CD4-positive, CD25-positive, alpha-beta regulatory T cell (primary cell): ENCODE measurements at regions not wholly inside any gene's neighbourhood (a gene's known extent, or its start where the extent isn't known, plus 50 kb on each side); places are given as distances from the start of the nearest gene placed in this dataset.
A peak's percentile ranks its signal among the peaks of the same experiment; 100 is the strongest.

Experiments
- ATAC-seq, 2 donors: fragments of 150-1000 bp; cut with Tn5 transposase; one replicate each; pipeline ENCODE4 v1.10.0; 2021; ENCODE audit warnings: low read depth in 2 of 2, moderate number of reproducible peaks in 2 of 2, moderate library complexity in 1 of 2
- DNase-seq, 3 donors: peaks; one replicate each; pipeline versions ENCODE4 v3.0.0 to v3.0.0-alpha.2; 2012 to 2022; ENCODE audit warnings: mixed read lengths in 1 of 3
- H3K27ac ChIP-seq: one replicate; pipeline ENCODE4 v1.7.0; 2013; ENCODE audit warnings: mild to moderate bottlenecking, low read length; ENCODE audit not compliant: insufficient read depth, poor library complexity, severe bottlenecking
- H3K27me3 ChIP-seq: one replicate; pipeline ENCODE4 v1.7.0; 2013; ENCODE audit warnings: low read length; ENCODE audit not compliant: control insufficient read depth, insufficient read depth
- H3K36me3 ChIP-seq: one replicate; pipeline ENCODE4 v1.7.0; 2013; ENCODE audit warnings: mild to moderate bottlenecking, low read length, moderate library complexity; ENCODE audit not compliant: control insufficient read depth, insufficient read depth
- H3K4me1 ChIP-seq: 2 replicates; pipeline ENCODE4 v1.7.0; 2013; ENCODE audit warnings: mild to moderate bottlenecking, low read length; ENCODE audit not compliant: insufficient read depth, control insufficient read depth, poor library complexity, severe bottlenecking
- H3K4me3 ChIP-seq: one replicate; pipeline ENCODE4 v1.7.0; 2013; ENCODE audit warnings: low read depth, mild to moderate bottlenecking, low read length, moderate library complexity
- H3K9me3 ChIP-seq, 2 experiments: 1 replicate in 1 of 2; 2 replicates in 1 of 2; pipeline ENCODE4 v1.7.0; 2013; ENCODE audit warnings: low read length in 2 of 2, mild to moderate bottlenecking in 1 of 2, moderate library complexity in 1 of 2; ENCODE audit not compliant: control insufficient read depth in 2 of 2
- H3K27ac Mint-ChIP-seq, 3 donors: one replicate each; pipeline ENCODE4 v1.8.0; 2020 to 2022; ENCODE audit warnings: mild to moderate bottlenecking in 3 of 3, mixed read lengths in 3 of 3, moderate library complexity in 2 of 3
- H3K27me3 Mint-ChIP-seq: one replicate; pipeline ENCODE4 v1.8.0; 2022; ENCODE audit warnings: mild to moderate bottlenecking, mixed read lengths
- H3K36me3 Mint-ChIP-seq: one replicate; pipeline ENCODE4 v1.8.0; 2020; ENCODE audit warnings: mixed read lengths
- H3K4me1 Mint-ChIP-seq, 4 donors: one replicate each; pipeline ENCODE4 v1.8.0; 2020 to 2022; ENCODE audit warnings: mixed read lengths in 4 of 4, mild to moderate bottlenecking in 1 of 4
- H3K4me3 Mint-ChIP-seq, 4 donors: one replicate each; pipeline ENCODE4 v1.8.0; 2020 to 2022; ENCODE audit warnings: mild to moderate bottlenecking in 4 of 4, mixed read lengths in 4 of 4, moderate library complexity in 3 of 4
- H3K9me3 Mint-ChIP-seq, 7 donors: one replicate each; pipeline ENCODE4 v1.8.0; 2020 to 2022; ENCODE audit warnings: mixed read lengths in 7 of 7, mild to moderate bottlenecking in 3 of 7, moderate library complexity in 2 of 7

DNA sequence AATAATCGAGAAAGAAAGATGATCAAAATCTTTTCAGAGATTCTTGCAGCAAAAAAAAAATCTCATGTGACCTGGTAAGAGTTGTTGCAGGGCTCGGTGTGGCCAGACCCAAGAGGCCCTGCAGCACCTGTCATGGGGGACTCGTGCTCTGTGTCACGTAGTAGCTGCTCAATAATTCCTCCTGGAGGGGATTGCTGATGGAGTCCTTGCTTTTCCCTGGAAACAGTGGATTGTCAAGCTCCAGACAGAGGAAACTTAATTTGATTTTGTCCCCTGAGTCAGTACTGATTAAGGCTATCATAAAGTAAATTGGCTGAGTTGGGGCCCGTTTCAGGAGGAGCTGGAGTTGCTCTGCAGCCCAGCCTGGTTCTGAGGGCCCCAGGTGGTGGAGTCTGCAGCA is 125.2 kb downstream of the EDN3 start:
- no peaks in the 10 kb centered on the region for H3K36me3 Mint-ChIP-seq
- peaks cover 0 to 1% (median 0%) of the 10 kb centered on the region in 7 donors for H3K9me3 Mint-ChIP-seq
- no peak overlapping the region for H3K27ac Mint-ChIP-seq
- no peaks in the 10 kb centered on the region for H3K27me3 Mint-ChIP-seq
- no peak for DNase-seq
- no peaks in the 10 kb centered on the region for H3K9me3 ChIP-seq
- peaks cover 4 to 13% (median 10%) of the 10 kb centered on the region in 4 donors for H3K4me1 Mint-ChIP-seq
- H3K27me3 ChIP-seq = no peaks in the 10 kb centered on the region
- H3K27ac ChIP-seq = no peak overlapping the region
- H3K4me1 ChIP-seq = peaks cover 4% of the 10 kb centered on the region
- no peak overlapping the region for H3K4me3 Mint-ChIP-seq
- no peak for ATAC-seq
- H3K4me3 ChIP-seq = no peak overlapping the region
- no peaks in the 10 kb centered on the region for H3K36me3 ChIP-seq

- H3K4me1 ChIP-seq = peaks cover 4% of the 10 kb centered on the region
- Mint-ChIP-seq H3K36me3 (no peaks in the 10 kb centered on the region), H3K27me3 (peaks cover 4% of the 10 kb centered on the region), H3K4me1 (peaks cover 4 to 13% (median 10%) of the 10 kb centered on the region in 4 donors), H3K4me3 (no peak overlapping the region), H3K9me3 (peaks cover 0 to 1% (median 0%) of the 10 kb centered on the region in 7 donors), H3K27ac (no peak overlapping the region)
- no peaks in the 10 kb centered on the region for H3K36me3 ChIP-seq
- H3K27me3 ChIP-seq = no peaks in the 10 kb centered on the region
- no peak overlapping the region for H3K4me3 ChIP-seq
- no peak overlapping the region for H3K27ac ChIP-seq
- ATAC-seq (no peak), DNase-seq (no peak)
- no peaks in the 10 kb centered on the region for H3K9me3 ChIP-seq
Measured at GRCh38 chr20:59428006-59428405, 127.6 kb downstream of the EDN3 start.

- Mint-ChIP-seq H3K27ac (peak overlapping the region in 1 of 3 donors; percentile 13), H3K4me3 (peak overlapping the region in 1 of 4 donors; percentile 29), H3K36me3 (no peaks in the 10 kb centered on the region)
Measured at GRCh38 chr20:59428441-59429205, 128.2 kb downstream of the EDN3 start.

DNA sequence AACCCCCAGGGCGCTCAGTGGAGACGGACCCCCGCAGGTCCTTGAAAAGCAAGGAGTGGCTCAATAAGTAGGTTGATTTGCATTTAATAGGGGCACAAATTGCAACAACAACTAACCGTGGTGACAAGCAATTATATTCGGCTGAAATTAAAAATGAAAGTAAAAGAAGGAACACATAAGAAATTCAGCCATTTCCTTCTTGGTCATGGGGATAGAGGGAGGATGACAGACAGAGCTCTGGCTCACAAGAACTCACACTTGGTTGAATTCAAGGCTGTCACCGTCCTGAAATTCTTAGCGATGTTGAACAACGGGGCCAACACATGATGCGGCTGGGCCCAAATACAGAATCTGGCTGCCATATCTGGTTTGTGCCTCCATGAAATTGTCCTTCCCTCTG is 129.0 kb downstream of the EDN3 start:
- peaks cover 4% of the 10 kb centered on the region for H3K4me1 ChIP-seq
- no peaks in the 10 kb centered on the region for H3K36me3 ChIP-seq
- H3K9me3 Mint-ChIP-seq = peaks cover 0 to 1% (median 0%) of the 10 kb centered on the region in 7 donors
- H3K4me3 ChIP-seq = no peak overlapping the region
- H3K27ac ChIP-seq = no peak overlapping the region
- no peak overlapping the region for H3K27ac Mint-ChIP-seq
- no peak for ATAC-seq
- H3K9me3 ChIP-seq = no peaks in the 10 kb centered on the region
- DNase-seq = peak in 1 of 3 donors; percentile 23
- no peaks in the 10 kb centered on the region for H3K36me3 Mint-ChIP-seq
- no peaks in the 10 kb centered on the region for H3K27me3 ChIP-seq
- peaks cover 4 to 13% (median 10%) of the 10 kb centered on the region in 4 donors for H3K4me1 Mint-ChIP-seq
- H3K4me3 Mint-ChIP-seq = peak overlapping the region in 3 of 4 donors; percentile 11 to 51 (median 29)
- H3K27me3 Mint-ChIP-seq = peaks cover 13% of the 10 kb centered on the region

More at GRCh38 chr20:59428441-59429205, 128.2 kb downstream of the EDN3 start:
- H3K27me3 ChIP-seq = no peaks in the 10 kb centered on the region
- DNase-seq = peak in 1 of 3 donors; percentile 35
- Mint-ChIP-seq H3K9me3 (peaks cover 0 to 1% (median 0%) of the 10 kb centered on the region in 7 donors), H3K4me1 (peaks cover 4 to 13% (median 10%) of the 10 kb centered on the region in 4 donors), H3K27me3 (peaks cover 10% of the 10 kb centered on the region)
- H3K9me3 ChIP-seq = no peaks in the 10 kb centered on the region
- H3K4me1 ChIP-seq = peaks cover 4% of the 10 kb centered on the region
- H3K36me3 ChIP-seq = no peaks in the 10 kb centered on the region
- H3K4me3 ChIP-seq = no peak overlapping the region
- no peak overlapping the region for H3K27ac ChIP-seq
- no peak for ATAC-seq

GRCh38 chr20:59431014-59431413 is 130.6 kb downstream of the EDN3 start:
- Mint-ChIP-seq H3K4me3 (no peak overlapping the region), H3K36me3 (no peaks in the 10 kb centered on the region), H3K9me3 (peaks cover 0 to 1% (median 0%) of the 10 kb centered on the region in 7 donors), H3K27ac (no peak overlapping the region), H3K4me1 (peaks cover 4 to 13% (median 10%) of the 10 kb centered on the region in 4 donors), H3K27me3 (peaks cover 19% of the 10 kb centered on the region)
- ATAC-seq (no peak), DNase-seq (no peak)
- H3K36me3 ChIP-seq = no peaks in the 10 kb centered on the region
- no peak overlapping the region for H3K4me3 ChIP-seq
- H3K27ac ChIP-seq = no peak overlapping the region
- peaks cover 4% of the 10 kb centered on the region for H3K4me1 ChIP-seq
- no peaks in the 10 kb centered on the region for H3K27me3 ChIP-seq
- no peaks in the 10 kb centered on the region for H3K9me3 ChIP-seq

DNA sequence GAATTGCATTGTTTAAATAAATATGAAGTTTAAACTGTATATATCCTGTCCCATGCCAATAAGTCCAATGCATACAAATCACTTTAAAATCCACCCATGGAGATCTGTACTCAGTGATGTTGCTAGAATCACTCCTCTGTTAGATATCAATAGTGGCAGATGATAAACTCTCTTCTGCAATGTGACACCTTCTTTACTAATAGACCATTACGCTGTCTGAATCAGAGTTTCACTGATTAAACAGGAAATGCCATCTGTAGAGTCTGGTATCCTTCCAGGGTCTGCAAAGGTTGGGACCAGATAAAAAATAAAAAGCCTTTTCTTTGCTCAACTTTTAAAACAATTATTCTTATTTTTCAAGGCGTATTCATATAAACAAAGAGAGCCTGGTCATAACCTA is 134.5 kb downstream of the EDN3 start:
- no peak overlapping the region for H3K27ac ChIP-seq
- no peak overlapping the region for H3K4me3 ChIP-seq
- no peak for ATAC-seq
- H3K36me3 ChIP-seq = no peaks in the 10 kb centered on the region
- no peaks in the 10 kb centered on the region for H3K9me3 ChIP-seq
- H3K4me1 Mint-ChIP-seq = no peaks in the 10 kb centered on the region
- no peaks in the 10 kb centered on the region for H3K9me3 Mint-ChIP-seq
- no peak for DNase-seq
- no peak overlapping the region for H3K4me3 Mint-ChIP-seq
- no peak overlapping the region for H3K27ac Mint-ChIP-seq
- H3K36me3 Mint-ChIP-seq = no peaks in the 10 kb centered on the region
- no peaks in the 10 kb centered on the region for H3K27me3 ChIP-seq
- peaks cover 23% of the 10 kb centered on the region for H3K27me3 Mint-ChIP-seq
- H3K4me1 ChIP-seq = no peaks in the 10 kb centered on the region

DNA sequence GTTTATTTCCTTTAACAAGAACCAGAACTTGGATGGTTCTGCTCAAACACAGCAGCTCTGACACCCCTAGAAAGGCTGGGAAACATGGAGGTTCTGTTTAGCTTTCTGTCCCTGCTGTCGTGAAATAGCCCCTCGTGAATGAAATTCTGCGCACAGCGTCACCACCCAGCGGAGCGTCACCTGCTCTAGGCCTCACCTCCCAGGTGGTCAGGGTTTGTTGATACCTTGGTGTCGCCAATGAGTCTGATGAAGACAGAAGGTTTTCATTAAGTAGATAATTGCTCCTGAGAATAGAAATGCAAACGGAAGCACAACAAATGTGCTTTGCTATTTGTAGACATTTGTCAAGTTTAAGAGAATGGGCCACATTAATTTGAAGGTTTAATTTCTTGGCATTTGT is 135.1 kb downstream of the EDN3 start:
- Mint-ChIP-seq H3K4me1 (no peaks in the 10 kb centered on the region), H3K27me3 (peaks cover 24% of the 10 kb centered on the region), H3K4me3 (no peak overlapping the region), H3K27ac (peak overlapping the region in 1 of 3 donors; percentile 32), H3K9me3 (no peaks in the 10 kb centered on the region), H3K36me3 (no peaks in the 10 kb centered on the region)
- DNase-seq = no peak
- no peaks in the 10 kb centered on the region for H3K27me3 ChIP-seq
- no peaks in the 10 kb centered on the region for H3K9me3 ChIP-seq
- ATAC-seq = no peak
- no peaks in the 10 kb centered on the region for H3K36me3 ChIP-seq
- no peak overlapping the region for H3K4me3 ChIP-seq
- H3K4me1 ChIP-seq = no peaks in the 10 kb centered on the region
- H3K27ac ChIP-seq = no peak overlapping the region

DNA sequence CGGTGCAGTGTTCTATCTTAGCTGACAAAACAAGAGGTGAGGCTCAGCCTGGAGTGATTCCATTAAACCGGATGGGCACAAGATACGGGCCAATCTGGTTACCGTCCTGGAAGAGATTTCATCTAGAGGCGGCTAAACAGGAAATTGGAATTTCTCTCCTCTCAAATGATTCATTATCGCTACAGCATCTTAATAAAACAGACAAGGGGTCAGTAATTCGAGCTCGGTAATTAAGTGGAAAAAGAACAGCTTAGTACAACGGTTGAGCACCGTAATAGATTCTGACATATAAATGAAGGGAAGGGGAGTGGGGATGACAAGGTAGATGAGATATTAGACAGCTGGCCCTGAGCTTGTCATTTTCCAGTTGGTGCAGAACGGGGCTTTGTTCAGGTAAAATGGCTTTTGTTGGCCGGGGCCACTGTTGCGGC is 137.2 kb downstream of the EDN3 start:
- H3K36me3 Mint-ChIP-seq = no peaks in the 10 kb centered on the region

More for the DNA sequence above, 137.2 kb downstream of the EDN3 start:
- H3K4me3 Mint-ChIP-seq = no peak overlapping the region
- Histone ChIP-seq H3K27ac (no peak overlapping the region), H3K9me3 (no peaks in the 10 kb centered on the region), H3K4me3 (no peak overlapping the region), H3K4me1 (no peaks in the 10 kb centered on the region), H3K36me3 (no peaks in the 10 kb centered on the region), H3K27me3 (peaks cover 4% of the 10 kb centered on the region)
- H3K27ac Mint-ChIP-seq = no peak overlapping the region
- no peak for ATAC-seq
- no peaks in the 10 kb centered on the region for H3K9me3 Mint-ChIP-seq
- no peak for DNase-seq
- no peaks in the 10 kb centered on the region for H3K4me1 Mint-ChIP-seq
- H3K27me3 Mint-ChIP-seq = peaks cover 34% of the 10 kb centered on the region
